Common myeloid progenitor, CD34-positive (primary cell): ENCODE measurements at regions not wholly inside any gene's neighbourhood (a gene's known extent, or its start where the extent isn't known, plus 50 kb on each side); places are given as distances from the start of the nearest gene placed in this dataset.

Experiments used
- CTCF ChIA-PET: fragments of 350-600 bp; sonication (Branson Sonifier 250); formaldehyde crosslinking; loops from one replicate; lab custom pipeline; 2021; ENCODE audit warnings: antibody characterized with exemption; lab: Charles Lee
- POLR2A ChIA-PET: fragments of 350-600 bp; sonication (Branson Sonifier 250); formaldehyde crosslinking; loops from one replicate; lab custom pipeline; 2021; ENCODE audit warnings: antibody characterized with exemption; lab: Charles Lee
- DNase-seq, 3 donors: peaks; one replicate each; pipeline versions ENCODE4 v3.0.0 to v3.0.0-alpha.2; 2013
- H3K27ac ChIP-seq, 2 experiments: 1 replicate in 1 of 2; 2 replicates in 1 of 2; pipeline ENCODE4 v1.7.0; 2013; ENCODE audit warnings: inconsistent platforms in 2 of 2, low read length in 2 of 2, mild to moderate bottlenecking in 2 of 2, low read depth in 1 of 2, moderate library complexity in 1 of 2; ENCODE audit not compliant: severe bottlenecking in 2 of 2, insufficient read depth in 1 of 2, poor library complexity in 1 of 2
- H3K27me3 ChIP-seq, 5 experiments: replicated peaks in 2 of 5; 1 replicate in 3 of 5; 2 replicates in 2 of 5; pipeline versions ENCODE4 v1.6.1 to v1.7.0; 2013; ENCODE audit warnings: low read length in 4 of 5, mild to moderate bottlenecking in 2 of 5, moderate library complexity in 2 of 5, inconsistent platforms in 1 of 5; ENCODE audit not compliant: insufficient read depth in 5 of 5, control insufficient read depth in 4 of 5
- H3K36me3 ChIP-seq, 4 experiments: 1 replicate in 2 of 4; 2 replicates in 2 of 4; pipeline versions ENCODE4 v1.6.1 to v1.7.0; 2013; ENCODE audit warnings: low read length in 3 of 4, control low read depth in 1 of 4, mild to moderate bottlenecking in 1 of 4; ENCODE audit not compliant: control insufficient read depth in 4 of 4, insufficient read depth in 4 of 4
- H3K4me1 ChIP-seq, 4 experiments: 1 replicate in 3 of 4; 2 replicates in 1 of 4; pipeline versions ENCODE4 v1.6.1 to v1.7.1; 2013; ENCODE audit warnings: low read length in 3 of 4, mild to moderate bottlenecking in 3 of 4, control low read depth in 1 of 4, inconsistent platforms in 1 of 4, moderate library complexity in 1 of 4; ENCODE audit not compliant: control insufficient read depth in 4 of 4, insufficient read depth in 4 of 4; ENCODE audit errors: control extremely low read depth in 1 of 4
- H3K4me3 ChIP-seq, 7 experiments: 1 replicate in 4 of 7; 2 replicates in 3 of 7; pipeline versions ENCODE4 v1.5.1 to v1.7.0; 2013; ENCODE audit warnings: mild to moderate bottlenecking in 7 of 7, low read length in 6 of 7, moderate library complexity in 6 of 7, inconsistent platforms in 2 of 7, low read depth in 2 of 7, control low read depth in 1 of 7; ENCODE audit not compliant: insufficient read depth in 4 of 7, control insufficient read depth in 1 of 7; ENCODE audit errors: extremely low read depth in 1 of 7
- H3K9me3 ChIP-seq, 5 experiments: 1 replicate in 4 of 5; 2 replicates in 1 of 5; pipeline versions ENCODE4 v1.6.1 to v1.7.1; 2013; ENCODE audit warnings: low read length in 4 of 5, mild to moderate bottlenecking in 2 of 5, inconsistent platforms in 1 of 5, low read depth in 1 of 5, moderate library complexity in 1 of 5; ENCODE audit not compliant: control insufficient read depth in 4 of 5, insufficient read depth in 2 of 5; ENCODE audit errors: control extremely low read depth in 1 of 5
- WGBS: methylation state at CpG from one replicate; pipeline ENCODE4 v1.1.5; 2013; ENCODE audit not compliant: insufficient coverage; 5-methylcytosine and 5-hydroxymethylcytosine counted together

DNA sequence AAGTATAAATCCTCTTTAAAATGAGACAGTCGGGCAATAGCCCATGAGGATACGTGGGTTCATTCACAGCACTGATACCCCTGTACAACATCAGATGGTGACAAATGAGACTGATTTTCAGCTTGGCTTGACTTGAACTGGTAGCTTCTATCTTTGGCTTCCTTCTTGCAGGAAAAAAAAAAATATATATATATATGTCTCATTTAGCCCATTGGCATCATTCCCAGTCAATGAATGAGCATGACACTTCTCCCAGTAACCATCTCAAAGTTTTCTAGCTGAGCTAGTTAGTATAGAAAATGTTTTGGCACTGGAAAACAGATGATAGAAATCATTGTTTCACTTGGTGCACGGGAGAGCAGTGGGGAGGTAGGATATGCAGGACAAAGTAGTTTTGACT is 222.5 kb upstream of the TAS2R1 start:
- DNase-seq = no peak
- Histone ChIP-seq H3K27ac (no peak overlapping the region), H3K36me3 (no peaks in the 10 kb centered on the region), H3K27me3 (no peaks in the 10 kb centered on the region), H3K4me1 (no peaks in the 10 kb centered on the region), H3K4me3 (no peak overlapping the region), H3K9me3 (no peaks in the 10 kb centered on the region)
- ChIA-PET CTCF (no interaction called here), POLR2A (no interaction called here)
- WGBS = no CpG with 5 or more reads among the region's 3 CpGs

DNA sequence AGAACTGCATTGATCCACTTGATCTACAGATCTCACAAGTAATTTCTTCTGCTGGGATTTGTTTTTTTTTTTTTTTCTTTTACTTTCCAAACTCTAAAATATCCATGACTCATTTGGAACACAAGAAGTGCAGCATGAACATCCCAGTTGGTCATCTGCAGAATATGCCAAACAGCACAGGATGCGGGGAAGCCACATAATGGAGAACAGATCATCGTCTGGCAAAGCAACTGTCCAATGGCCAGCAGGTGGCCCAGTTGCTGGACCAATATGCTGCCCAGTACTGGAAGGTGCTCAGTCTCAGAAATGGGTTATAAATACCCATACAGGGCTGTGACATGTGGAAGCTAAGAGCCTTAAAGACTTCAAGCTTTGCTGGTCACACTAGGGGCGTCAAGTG is 221.3 kb upstream of the TAS2R1 start:
- ChIA-PET POLR2A (interaction anchor here (0.5 kb wide), 1 partner anchor 1761 kb away, joined by 3 read pairs; no protein-coding TSS in a partner anchor), CTCF (no interaction called here)
- DNase-seq = no peak
- Histone ChIP-seq H3K27me3 (no peaks in the 10 kb centered on the region), H3K36me3 (no peaks in the 10 kb centered on the region), H3K9me3 (no peaks in the 10 kb centered on the region), H3K4me3 (no peak overlapping the region), H3K4me1 (no peaks in the 10 kb centered on the region), H3K27ac (no peak overlapping the region)
- WGBS = 88% methylated on average over 2 of the region's 3 CpGs

DNA sequence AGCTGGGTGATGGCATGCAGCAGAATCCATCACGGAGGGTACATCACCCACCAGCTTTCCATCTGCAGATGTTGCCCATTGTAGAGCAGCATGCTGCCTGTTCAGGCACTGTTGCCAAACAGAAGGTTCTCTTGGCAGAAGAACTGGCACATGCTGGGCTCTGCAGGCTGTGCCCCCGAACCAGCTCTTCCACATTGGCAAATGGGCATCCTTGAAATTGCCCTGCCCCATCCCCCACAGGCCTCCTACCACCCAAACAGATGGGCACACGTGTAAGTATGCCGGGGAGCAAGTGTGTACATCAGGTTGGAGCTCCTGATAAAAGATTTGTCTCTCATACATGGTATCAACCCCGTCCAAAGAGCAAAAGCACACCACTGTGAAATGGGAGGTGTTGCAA is 220.3 kb upstream of the TAS2R1 start:
- no peaks in the 10 kb centered on the region for H3K4me1 ChIP-seq
- no peaks in the 10 kb centered on the region for H3K9me3 ChIP-seq
- H3K4me3 ChIP-seq = no peak overlapping the region
- 70% methylated on average over 3 of the region's 5 CpGs for WGBS
- CTCF ChIA-PET = no interaction called here
- no peaks in the 10 kb centered on the region for H3K27me3 ChIP-seq
- no peaks in the 10 kb centered on the region for H3K36me3 ChIP-seq
- H3K27ac ChIP-seq = no peak overlapping the region
- POLR2A ChIA-PET = interaction anchor here (0.6 kb wide), 1 partner anchor 8 kb away, joined by 3 read pairs; no protein-coding TSS in a partner anchor
- DNase-seq = no peak

DNA sequence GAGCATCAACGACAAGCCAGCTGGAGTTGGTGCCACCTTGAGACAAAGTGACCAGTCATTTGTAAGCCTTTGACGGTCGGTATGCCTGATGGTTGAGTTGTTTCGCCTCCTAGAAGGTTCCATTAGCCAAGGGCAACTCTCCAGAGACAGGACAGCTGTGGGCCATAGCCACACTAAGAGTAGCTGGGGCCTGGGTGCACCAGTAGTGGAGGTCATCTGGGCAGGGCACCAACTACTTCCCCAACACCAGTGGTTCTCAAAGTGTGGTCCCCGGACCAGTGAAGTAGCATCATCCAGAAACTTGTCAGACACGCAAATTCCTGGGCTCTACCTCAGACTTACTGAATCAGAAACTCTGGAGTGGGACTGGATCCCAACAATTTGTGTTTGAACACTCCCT is 217.5 kb upstream of the TAS2R1 start:
- WGBS = 82% methylated on average over 6 of the region's 6 CpGs
- Histone ChIP-seq H3K9me3 (no peaks in the 10 kb centered on the region), H3K27ac (no peak overlapping the region), H3K4me1 (no peaks in the 10 kb centered on the region), H3K27me3 (no peaks in the 10 kb centered on the region), H3K4me3 (no peak overlapping the region), H3K36me3 (no peaks in the 10 kb centered on the region)
- CTCF ChIA-PET = no interaction called here
- DNase-seq = no peak
- POLR2A ChIA-PET = no interaction called here

DNA sequence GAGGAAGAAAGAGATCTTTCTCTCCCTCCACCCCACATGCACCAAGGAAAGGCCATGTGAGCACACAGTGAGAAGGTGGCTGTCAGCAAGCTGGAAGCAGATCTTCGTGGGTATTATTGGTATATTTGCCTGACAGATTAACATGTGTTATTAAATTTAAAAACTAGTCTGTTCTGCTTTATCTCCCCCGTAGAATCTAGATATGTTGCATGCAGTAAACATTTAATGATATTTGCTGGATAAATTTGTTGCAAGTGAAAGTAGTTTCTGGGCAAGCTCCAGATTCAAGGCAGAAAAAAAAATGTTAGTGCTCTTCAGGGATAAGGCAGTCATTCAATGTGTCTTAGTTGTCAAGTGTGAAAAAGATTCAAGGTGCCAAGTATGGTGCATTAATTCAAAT is 215.0 kb upstream of the TAS2R1 start:
- WGBS = 100% methylated on average over 1 of the region's 2 CpGs
- Histone ChIP-seq H3K9me3 (no peaks in the 10 kb centered on the region), H3K36me3 (no peaks in the 10 kb centered on the region), H3K27me3 (no peaks in the 10 kb centered on the region), H3K27ac (no peak overlapping the region), H3K4me3 (no peak overlapping the region), H3K4me1 (no peaks in the 10 kb centered on the region)
- ChIA-PET POLR2A (no interaction called here), CTCF (no interaction called here)
- DNase-seq = no peak

DNA sequence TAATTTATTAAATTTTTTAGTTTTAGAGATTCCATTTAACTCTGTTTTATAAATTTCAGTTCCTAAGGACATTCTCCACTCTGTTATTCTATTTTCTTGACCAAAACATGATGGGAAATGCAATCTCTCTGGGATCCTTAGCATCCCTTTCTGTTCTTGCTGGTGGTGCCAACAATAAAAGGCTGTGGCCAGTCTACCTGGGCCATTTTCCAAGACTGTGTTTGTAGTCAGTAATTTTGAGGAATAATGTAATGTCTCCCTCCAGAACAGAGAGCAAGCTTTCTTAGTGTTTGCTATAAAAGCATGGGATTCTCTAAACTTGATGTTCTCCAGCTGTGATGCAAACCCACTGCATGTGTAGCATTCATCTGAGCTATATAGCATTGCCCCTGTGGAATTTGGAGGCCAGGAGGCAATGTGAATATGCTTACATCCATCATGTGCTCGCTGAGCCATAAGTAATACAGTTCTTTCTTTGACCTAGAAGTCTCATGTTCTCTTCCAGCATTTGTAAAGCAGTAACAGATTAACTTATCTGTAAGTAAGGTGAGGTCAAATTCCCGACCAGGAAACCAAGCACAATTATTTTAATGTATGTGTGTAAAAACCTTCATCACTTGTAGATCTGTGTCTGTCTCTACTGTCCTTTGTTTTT is 211.5 kb upstream of the TAS2R1 start:
- ChIA-PET POLR2A (no interaction called here), CTCF (no interaction called here)
- no peak overlapping the region for H3K4me3 ChIP-seq
- no peaks in the 10 kb centered on the region for H3K9me3 ChIP-seq
- H3K27ac ChIP-seq = no peak overlapping the region
- no peaks in the 10 kb centered on the region for H3K27me3 ChIP-seq
- H3K36me3 ChIP-seq = no peaks in the 10 kb centered on the region
- DNase-seq = no peak
- H3K4me1 ChIP-seq = no peaks in the 10 kb centered on the region
- 100% methylated on average over 1 of the region's 2 CpGs for WGBS

DNA sequence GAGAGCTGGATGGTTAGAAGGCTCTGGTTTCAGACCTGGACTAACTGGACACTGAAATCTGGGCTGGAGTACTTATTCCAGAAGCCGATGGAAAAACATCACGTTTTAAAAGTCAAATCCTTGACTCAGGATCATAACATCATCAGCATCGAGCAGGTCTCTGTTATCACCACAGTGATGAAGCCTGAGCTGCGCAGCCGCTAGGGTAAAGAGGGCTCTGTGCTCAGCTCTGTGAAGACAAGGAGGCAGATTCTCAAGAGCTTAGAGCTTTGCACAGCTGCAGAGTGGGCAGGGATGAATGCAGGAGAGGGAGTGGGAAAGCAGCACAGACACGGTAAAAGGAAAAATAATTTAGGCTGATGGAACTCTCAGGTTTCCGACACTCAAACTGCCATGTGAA is 208.8 kb upstream of the TAS2R1 start:
- ChIA-PET CTCF (no interaction called here), POLR2A (no interaction called here)
- H3K27me3 ChIP-seq = no peaks in the 10 kb centered on the region
- H3K27ac ChIP-seq = no peak overlapping the region
- H3K4me1 ChIP-seq = no peaks in the 10 kb centered on the region
- H3K36me3 ChIP-seq = no peaks in the 10 kb centered on the region
- no peaks in the 10 kb centered on the region for H3K9me3 ChIP-seq
- no peak for DNase-seq
- no peak overlapping the region for H3K4me3 ChIP-seq
- WGBS = 89% methylated on average over 6 of the region's 7 CpGs
